GM20000 (cell line): ENCODE measurements at regions not wholly inside any gene's neighbourhood (a gene's known extent, or its start where the extent isn't known, plus 50 kb on each side); places are given as distances from the start of the nearest gene placed in this dataset.

Experiments used
- DNase-seq: peaks from one replicate; pipeline ENCODE4 v3.0.0; 2012; ENCODE audit warnings: low spot score
- TF ChIP-seq, protein P1 (sequence below): IDR thresholded peaks from 2 replicates; pipeline ENCODE4 v1.5.1; 2012; ENCODE audit warnings: mild to moderate bottlenecking, control low read depth; ENCODE audit errors: extremely low read depth, missing control alignments

DNA sequence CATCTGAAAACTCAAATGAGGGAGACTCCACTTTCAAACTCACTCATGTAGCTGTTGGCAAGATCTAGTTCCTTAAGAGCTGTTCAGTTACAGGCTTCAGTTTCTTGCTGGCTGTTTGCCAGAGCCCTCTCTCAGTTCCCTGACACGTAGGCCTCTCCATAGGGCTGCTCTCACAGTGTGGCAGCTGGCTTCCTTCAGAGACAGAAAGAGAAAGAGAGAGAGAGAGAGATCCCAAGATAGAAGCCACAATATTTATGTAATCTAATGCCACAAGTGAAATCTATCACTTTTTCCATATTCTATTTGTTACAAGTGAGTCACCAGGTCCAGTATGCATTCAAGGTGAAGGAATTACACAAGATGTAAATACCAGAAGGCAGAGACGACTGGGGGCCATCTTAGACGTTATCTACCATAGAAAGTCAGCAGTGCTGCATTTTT is 168.8 kb downstream of the RCN1 start:
- TF ChIP-seq, protein P1, sequence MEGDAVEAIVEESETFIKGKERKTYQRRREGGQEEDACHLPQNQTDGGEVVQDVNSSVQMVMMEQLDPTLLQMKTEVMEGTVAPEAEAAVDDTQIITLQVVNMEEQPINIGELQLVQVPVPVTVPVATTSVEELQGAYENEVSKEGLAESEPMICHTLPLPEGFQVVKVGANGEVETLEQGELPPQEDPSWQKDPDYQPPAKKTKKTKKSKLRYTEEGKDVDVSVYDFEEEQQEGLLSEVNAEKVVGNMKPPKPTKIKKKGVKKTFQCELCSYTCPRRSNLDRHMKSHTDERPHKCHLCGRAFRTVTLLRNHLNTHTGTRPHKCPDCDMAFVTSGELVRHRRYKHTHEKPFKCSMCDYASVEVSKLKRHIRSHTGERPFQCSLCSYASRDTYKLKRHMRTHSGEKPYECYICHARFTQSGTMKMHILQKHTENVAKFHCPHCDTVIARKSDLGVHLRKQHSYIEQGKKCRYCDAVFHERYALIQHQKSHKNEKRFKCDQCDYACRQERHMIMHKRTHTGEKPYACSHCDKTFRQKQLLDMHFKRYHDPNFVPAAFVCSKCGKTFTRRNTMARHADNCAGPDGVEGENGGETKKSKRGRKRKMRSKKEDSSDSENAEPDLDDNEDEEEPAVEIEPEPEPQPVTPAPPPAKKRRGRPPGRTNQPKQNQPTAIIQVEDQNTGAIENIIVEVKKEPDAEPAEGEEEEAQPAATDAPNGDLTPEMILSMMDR: no peak
- peak; percentile 32 for DNase-seq

DNA sequence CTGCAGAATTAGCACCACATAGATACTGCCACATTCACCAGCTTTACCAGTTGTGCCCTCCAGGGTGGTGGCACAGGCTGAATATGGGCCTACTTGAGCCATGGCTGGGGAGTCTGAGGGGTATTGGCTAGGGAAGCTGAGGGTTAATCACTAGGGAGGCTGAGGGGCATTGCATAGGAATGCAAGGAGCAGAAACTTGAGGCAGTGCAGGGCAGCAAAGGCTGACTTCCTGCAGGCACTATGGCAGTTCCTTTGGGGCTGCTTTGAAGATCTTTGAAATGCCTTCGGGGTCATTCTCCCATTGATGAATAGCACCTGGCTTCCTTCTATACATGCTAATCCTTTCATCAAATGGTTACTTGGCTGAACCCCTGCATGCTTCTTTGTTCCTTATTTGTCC is 171.5 kb downstream of the RCN1 start:
- TF ChIP-seq, protein P1: no peak
- no peak for DNase-seq

DNA sequence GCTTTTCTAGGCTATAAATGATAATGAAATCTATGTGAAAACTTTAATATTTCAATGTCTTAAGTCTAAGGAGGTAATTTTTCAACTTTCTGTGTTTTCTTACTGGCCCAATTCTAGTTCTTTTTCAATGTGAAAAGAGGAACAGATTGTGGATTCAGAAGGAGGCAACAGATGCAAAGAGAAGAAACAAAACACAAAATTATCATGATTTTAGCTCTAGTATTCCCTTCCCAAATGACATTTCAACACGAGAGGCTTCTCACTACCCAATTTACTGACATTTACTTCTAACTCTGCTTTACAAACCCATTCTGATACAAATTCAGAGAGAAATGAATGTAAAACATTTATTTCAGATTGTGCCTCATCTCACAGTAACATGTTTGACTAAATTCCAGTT is 169.4 kb downstream of the WT1 start:
- DNase-seq: no peak
- TF ChIP-seq, protein P1: no peak

DNA sequence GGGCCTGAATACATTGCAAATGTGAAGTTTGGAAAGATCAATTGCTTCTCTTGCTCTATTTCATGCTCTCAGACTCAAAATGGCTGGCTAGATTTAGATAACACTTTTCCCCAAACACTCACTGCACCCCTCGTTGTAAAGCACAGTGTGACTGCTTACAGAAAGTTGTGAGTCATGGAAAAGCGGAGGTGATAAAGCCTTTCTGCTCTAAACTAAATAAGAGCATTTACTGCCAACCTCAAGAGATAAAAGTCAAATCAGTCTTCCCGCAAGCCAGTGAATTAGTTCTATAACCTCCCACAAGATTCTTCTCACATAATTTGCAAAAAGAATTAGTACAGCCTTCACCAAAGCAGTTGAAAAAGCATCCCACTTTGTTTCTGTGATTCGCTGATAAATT is 168.7 kb downstream of the WT1 start:
- TF ChIP-seq, protein P1: no peak
- no peak for DNase-seq

DNA sequence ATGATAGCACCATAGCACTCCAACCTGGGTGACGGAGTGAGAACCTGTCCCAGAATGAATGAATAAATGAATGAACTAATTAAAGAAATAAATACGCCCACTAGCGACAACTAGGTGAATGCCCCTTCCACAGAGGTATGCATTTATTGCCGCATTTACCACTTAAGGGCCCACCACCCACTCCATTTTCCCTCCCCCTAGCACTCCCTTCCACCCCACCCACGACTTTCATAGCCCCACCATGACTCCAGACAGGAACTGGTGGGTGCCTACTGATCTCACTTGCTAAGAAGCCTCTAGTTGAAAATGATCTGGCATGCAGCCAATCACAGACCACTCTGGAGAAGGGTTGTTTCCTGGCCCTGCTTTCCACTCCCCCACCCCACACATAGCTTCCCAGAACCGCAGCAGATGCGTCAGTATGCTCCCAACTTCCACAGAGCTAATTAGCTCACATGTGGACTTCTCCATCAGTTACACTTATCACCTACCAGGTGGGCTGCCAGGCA is 167.6 kb downstream of the WT1 start:
- no peak for DNase-seq
- TF ChIP-seq, protein P1: no peak

DNA sequence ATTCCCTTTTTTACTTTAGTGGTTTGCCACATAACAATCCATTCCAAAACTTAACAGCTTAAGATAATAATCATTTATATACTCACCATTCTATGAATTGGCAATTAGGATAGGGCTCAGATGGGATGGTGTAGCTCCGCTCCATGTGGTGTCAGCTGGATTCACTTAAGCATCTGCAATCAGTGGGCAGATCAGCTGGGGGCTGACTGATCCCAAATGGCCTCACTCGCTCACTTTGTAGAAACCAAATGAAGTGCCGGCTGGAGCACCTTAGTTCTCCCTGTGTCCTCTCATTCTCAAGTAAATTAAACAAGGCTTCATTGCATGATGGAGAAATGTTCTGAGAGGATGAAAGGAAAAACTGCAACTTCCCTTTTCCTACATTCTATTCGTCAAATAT is 161.4 kb downstream of the WT1 start:
- TF ChIP-seq, protein P1: no peak
- DNase-seq: no peak

DNA sequence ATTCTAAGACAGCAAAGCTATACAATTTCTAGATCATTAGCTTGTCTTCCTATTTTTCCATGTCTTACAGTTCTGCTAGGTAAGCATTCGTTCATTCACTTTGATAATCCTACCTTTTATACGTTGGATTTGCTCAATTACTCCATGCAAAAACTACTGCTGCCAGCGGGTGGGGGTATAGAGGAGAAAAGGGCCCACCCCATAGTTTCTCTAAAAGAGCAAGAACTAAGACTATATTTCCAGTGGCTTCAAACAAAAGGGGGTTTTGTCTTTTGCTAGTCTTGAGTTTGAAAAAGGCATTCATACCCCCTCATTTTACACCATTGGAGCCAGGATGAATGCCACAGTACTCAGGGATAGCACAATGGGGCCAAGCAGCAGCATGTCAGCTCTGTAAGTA is 155.7 kb downstream of the WT1 start:
- no peak for DNase-seq
- TF ChIP-seq, protein P1: no peak

DNA sequence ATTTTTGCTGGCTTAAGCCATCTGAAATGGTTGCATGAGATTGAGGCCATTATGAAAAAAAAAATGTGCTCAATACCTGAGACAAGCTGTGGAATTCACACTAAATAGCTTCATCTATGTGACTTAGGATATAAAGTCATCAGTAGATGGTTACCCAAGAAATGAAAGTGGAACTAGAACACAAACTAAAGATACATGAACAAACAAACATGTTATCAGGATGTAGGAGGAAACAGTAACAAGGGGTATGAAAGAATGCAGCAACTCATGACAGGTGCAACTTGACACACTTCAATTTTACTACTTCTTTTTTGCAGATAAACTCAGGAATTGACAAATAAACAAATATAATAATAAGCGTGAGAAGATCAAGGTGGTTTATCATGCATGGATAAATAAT is 155.0 kb downstream of the WT1 start:
- TF ChIP-seq, protein P1: no peak
- no peak for DNase-seq
